ENCODE measurements at regions not wholly inside any gene's neighbourhood (a gene's known extent, or its start where the extent isn't known, plus 50 kb on each side); places are given as distances from the start of the nearest gene placed in this dataset.
"Not testable (repeated sequence)": the region's sequence is repeated elsewhere in the genome, so short reads cannot be mapped to it uniquely, and the experiment has no call there.

DNA sequence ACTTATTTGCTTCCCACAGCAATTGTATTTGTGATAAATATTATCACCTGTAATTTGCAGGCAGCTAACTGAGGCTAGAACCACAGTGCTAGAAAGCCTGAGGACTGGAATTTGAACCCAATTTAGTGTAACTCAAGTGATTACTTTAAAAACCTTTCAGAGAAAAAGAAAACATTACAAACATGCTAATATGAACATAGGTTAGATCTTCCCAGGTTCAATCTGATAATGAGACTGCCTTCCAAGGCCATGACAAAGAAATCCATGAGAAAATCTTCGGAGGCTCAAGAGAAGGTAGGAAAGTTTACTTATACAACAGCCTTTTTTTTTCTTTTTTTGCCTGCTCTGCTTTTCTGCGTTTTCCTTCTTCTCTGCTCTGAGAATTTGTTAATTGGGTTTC lies 620.6 kb upstream of the CCNG1 start:
- H3K27ac Mint-ChIP-seq, result no peak overlapping the region
- H3K36me3 Mint-ChIP-seq, result no peaks in the 10 kb centered on the region
- H3K27me3 Mint-ChIP-seq (ENCODE audit: low read depth), result peaks cover 2% of the 10 kb centered on the region

GRCh38 chr5:162817364-162817763 lies 620.0 kb upstream of the CCNG1 start:
- Mint-ChIP-seq H3K27me3 (ENCODE audit: low read depth) (no peaks in the 10 kb centered on the region), H3K4me1 (no peaks in the 10 kb centered on the region), H3K27ac (no peak overlapping the region), H3K9me3 (no peaks in the 10 kb centered on the region), H3K36me3 (no peaks in the 10 kb centered on the region), H3K4me3 (no peak overlapping the region)
- DNase-seq (ENCODE audit: low spot score in 2 of 2, unreplicated experiment in 2 of 2), result no peak
- TF ChIP-seq, protein P1, sequence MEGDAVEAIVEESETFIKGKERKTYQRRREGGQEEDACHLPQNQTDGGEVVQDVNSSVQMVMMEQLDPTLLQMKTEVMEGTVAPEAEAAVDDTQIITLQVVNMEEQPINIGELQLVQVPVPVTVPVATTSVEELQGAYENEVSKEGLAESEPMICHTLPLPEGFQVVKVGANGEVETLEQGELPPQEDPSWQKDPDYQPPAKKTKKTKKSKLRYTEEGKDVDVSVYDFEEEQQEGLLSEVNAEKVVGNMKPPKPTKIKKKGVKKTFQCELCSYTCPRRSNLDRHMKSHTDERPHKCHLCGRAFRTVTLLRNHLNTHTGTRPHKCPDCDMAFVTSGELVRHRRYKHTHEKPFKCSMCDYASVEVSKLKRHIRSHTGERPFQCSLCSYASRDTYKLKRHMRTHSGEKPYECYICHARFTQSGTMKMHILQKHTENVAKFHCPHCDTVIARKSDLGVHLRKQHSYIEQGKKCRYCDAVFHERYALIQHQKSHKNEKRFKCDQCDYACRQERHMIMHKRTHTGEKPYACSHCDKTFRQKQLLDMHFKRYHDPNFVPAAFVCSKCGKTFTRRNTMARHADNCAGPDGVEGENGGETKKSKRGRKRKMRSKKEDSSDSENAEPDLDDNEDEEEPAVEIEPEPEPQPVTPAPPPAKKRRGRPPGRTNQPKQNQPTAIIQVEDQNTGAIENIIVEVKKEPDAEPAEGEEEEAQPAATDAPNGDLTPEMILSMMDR (IDR thresholded peaks at IDR 0.05; ENCODE audit: unreplicated experiment), result no peak

More for the DNA sequence above, 620.6 kb upstream of the CCNG1 start:
- Mint-ChIP-seq H3K4me1 (no peaks in the 10 kb centered on the region), H3K9me3 (no peaks in the 10 kb centered on the region), H3K4me3 (no peak overlapping the region)
- TF ChIP-seq, protein P1 (IDR thresholded peaks at IDR 0.05; ENCODE audit: unreplicated experiment), result no peak
- no peak for DNase-seq (ENCODE audit: low spot score in 2 of 2, unreplicated experiment in 2 of 2)

GRCh38 chr5:162821664-162822063 lies 615.7 kb upstream of the CCNG1 start:
- H3K4me1 Mint-ChIP-seq; H3K27ac Mint-ChIP-seq; H3K36me3 Mint-ChIP-seq; H3K27me3 Mint-ChIP-seq (ENCODE audit: low read depth); H3K4me3 Mint-ChIP-seq; DNase-seq (ENCODE audit: low spot score in 2 of 2, unreplicated experiment in 2 of 2); H3K9me3 Mint-ChIP-seq: not testable (repeated sequence)

- no peak overlapping the region for H3K4me3 Mint-ChIP-seq
- peaks cover 8% of the 10 kb centered on the region for H3K9me3 Mint-ChIP-seq
- no peaks in the 10 kb centered on the region for H3K36me3 Mint-ChIP-seq
- H3K27ac Mint-ChIP-seq, result no peak overlapping the region
- H3K27me3 Mint-ChIP-seq (ENCODE audit: low read depth), result no peaks in the 10 kb centered on the region
- TF ChIP-seq, protein P1 (IDR thresholded peaks at IDR 0.05; ENCODE audit: unreplicated experiment), result no peak
- DNase-seq (ENCODE audit: low spot score in 2 of 2, unreplicated experiment in 2 of 2), result no peak
- H3K4me1 Mint-ChIP-seq, result no peaks in the 10 kb centered on the region
Measured at GRCh38 chr5:162824360-162824759, 613.0 kb upstream of the CCNG1 start.

GRCh38 chr5:162837155-162837554 lies 600.2 kb upstream of the CCNG1 start:
- TF ChIP-seq, protein P1 (IDR thresholded peaks at IDR 0.05; ENCODE audit: unreplicated experiment), result no peak
- no peak overlapping the region for H3K27ac Mint-ChIP-seq
- H3K4me3 Mint-ChIP-seq, result no peak overlapping the region
- no peak for DNase-seq (ENCODE audit: low spot score in 2 of 2, unreplicated experiment in 2 of 2)
- no peaks in the 10 kb centered on the region for H3K36me3 Mint-ChIP-seq
- no peaks in the 10 kb centered on the region for H3K4me1 Mint-ChIP-seq
- H3K27me3 Mint-ChIP-seq (ENCODE audit: low read depth), result no peaks in the 10 kb centered on the region
- H3K9me3 Mint-ChIP-seq, result peaks cover 10% of the 10 kb centered on the region

DNA sequence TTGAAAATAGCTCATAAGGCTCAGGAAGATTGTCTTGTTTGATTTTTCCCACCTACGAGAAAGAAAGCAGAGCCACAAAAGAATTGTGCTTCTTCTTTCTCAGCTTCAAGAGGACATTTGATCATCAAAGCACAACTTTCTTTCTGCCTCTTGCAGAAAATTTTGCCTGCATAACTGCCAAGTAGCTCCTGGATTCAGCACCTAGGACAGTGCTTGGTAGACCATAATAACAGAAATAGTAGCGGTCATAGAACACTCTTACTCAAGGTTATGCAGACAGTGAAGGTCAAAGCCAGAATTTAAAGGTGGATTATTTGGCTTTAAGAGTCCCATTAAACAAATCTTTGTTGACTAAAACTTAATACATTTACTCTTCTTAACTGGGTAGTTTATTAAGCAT lies 594.7 kb upstream of the CCNG1 start:
- no peaks in the 10 kb centered on the region for H3K27me3 Mint-ChIP-seq (ENCODE audit: low read depth)
- TF ChIP-seq, protein P1 (IDR thresholded peaks at IDR 0.05; ENCODE audit: unreplicated experiment), result no peak
- no peaks in the 10 kb centered on the region for H3K36me3 Mint-ChIP-seq
- H3K9me3 Mint-ChIP-seq, result peaks cover 18% of the 10 kb centered on the region
- DNase-seq (ENCODE audit: low spot score in 2 of 2, unreplicated experiment in 2 of 2), result no peak
- H3K4me1 Mint-ChIP-seq, result no peaks in the 10 kb centered on the region
- no peak overlapping the region for H3K27ac Mint-ChIP-seq
- no peak overlapping the region for H3K4me3 Mint-ChIP-seq
